K562 (cell line): ENCODE measurements at regions not wholly inside any gene's neighbourhood (a gene's known extent, or its start where the extent isn't known, plus 50 kb on each side); places are given as distances from the start of the nearest gene placed in this dataset.

Experiments used
- ATAC-seq: fragments of 200-7000 bp; cut with Tn5 transposase; 3 replicates; pipeline ENCODE4 v1.9.1; 2020; ENCODE audit warnings: moderate library complexity
- BruUV-seq: library from RNA; stranded (reverse); fragments of 400-500 nt; replicated peaks from 2 replicates; lab custom pipeline; 2021; lab: Mats Ljungman, UMichigan
- CTCF ChIA-PET: fragments of 300-600 bp; formaldehyde crosslinking; extraction: SDS; loops from one replicate; lab custom pipeline; 2021; ENCODE audit warnings: low intra/inter-chr PET ratio; lab: Yijun Ruan, JAX
- POLR2A ChIA-PET: fragments of 300-600, 350-650 bp; sonication (Branson Sonifier 250); formaldehyde crosslinking; extraction: SDS; loops from one replicate; lab custom pipeline; 2021; ENCODE audit warnings: antibody characterized with exemption, inconsistent platforms; lab: Yijun Ruan, JAX
- DNase-seq, 4 experiments: peaks; one replicate each; pipeline versions ENCODE4 v3.0.0 to v3.0.0-alpha.2; 2011 to 2018; ENCODE audit warnings: low spot score in 3 of 4, mixed read lengths in 3 of 4; ENCODE audit errors: extremely low read depth in 1 of 4
- FAIRE-seq: peaks from 2 replicates; lab custom pipeline; 2011; peaks lifted over from hg19 to GRCh38; lab: Jason Lieb, UNC
- H2AFZ ChIP-seq: 2 replicates; pipeline ENCODE4 v1.6.0; 2011; ENCODE audit warnings: low read depth, low read length, control low read depth, inconsistent platforms
- H3K27ac ChIP-seq: fragments of 200-600 bp; 3 replicates; pipeline ENCODE4 v1.8.0; 2011; ENCODE audit warnings: low read depth, mild to moderate bottlenecking, control low read depth, inconsistent platforms, low read length, moderate library complexity, mixed read lengths; ENCODE audit errors: extremely low read depth
- H3K27me3 ChIP-seq, 2 experiments: fragments of 300-600 bp in 1 of 2; 2 replicates in 1 of 2; 3 replicates in 1 of 2; pipeline versions ENCODE4 v1.6.0 to v1.8.0; 2011; ENCODE audit warnings: inconsistent platforms in 2 of 2, low read length in 2 of 2, mild to moderate bottlenecking in 1 of 2, mixed read lengths in 1 of 2, moderate library complexity in 1 of 2; ENCODE audit not compliant: control insufficient read depth in 2 of 2, insufficient read depth in 2 of 2
- H3K36me3 ChIP-seq: fragments of 300-600 bp; 3 replicates; pipeline ENCODE4 v1.8.0; 2011; ENCODE audit warnings: mild to moderate bottlenecking, low read length, inconsistent platforms; ENCODE audit not compliant: control insufficient read depth, insufficient read depth
- H3K4me1 ChIP-seq, 2 experiments: fragments of 200-600 bp in 1 of 2; replicated peaks in 1 of 2; 2 replicates in 1 of 2; 3 replicates in 1 of 2; pipeline versions ENCODE4 v1.5.1 to v1.8.0; 2011; ENCODE audit warnings: inconsistent platforms in 2 of 2, low read length in 2 of 2, mild to moderate bottlenecking in 1 of 2, mixed read lengths in 1 of 2, moderate library complexity in 1 of 2; ENCODE audit not compliant: control insufficient read depth in 2 of 2, insufficient read depth in 2 of 2
- H3K4me2 ChIP-seq: 2 replicates; pipeline ENCODE4 v1.6.1; 2011; ENCODE audit warnings: low read length, control low read depth, inconsistent platforms, mixed read lengths; ENCODE audit not compliant: insufficient read depth
- H3K4me3 ChIP-seq: fragments of 200-600 bp; sonication (generic), shearing (Covaris generic); 2 replicates; pipeline ENCODE4 v1.5.1; 2016; ENCODE audit warnings: control low read depth, inconsistent platforms
- H3K79me2 ChIP-seq: fragments of 200-600 bp; 3 replicates; pipeline ENCODE4 v1.8.0; 2011; ENCODE audit warnings: low read length, inconsistent platforms; ENCODE audit not compliant: control insufficient read depth, insufficient read depth
- H3K9ac ChIP-seq, 2 experiments: 2 replicates each; pipeline versions ENCODE4 v1.6.0 to v1.6.1; 2011; ENCODE audit warnings: low read depth in 2 of 2, low read length in 2 of 2, control low read depth in 1 of 2, inconsistent platforms in 1 of 2, mild to moderate bottlenecking in 1 of 2, mixed read lengths in 1 of 2; ENCODE audit not compliant: insufficient read depth in 1 of 2
- H3K9me1 ChIP-seq: one replicate; pipeline ENCODE4 v1.6.0; 2011; ENCODE audit warnings: inconsistent platforms, mild to moderate bottlenecking, low read length, moderate library complexity; ENCODE audit not compliant: control insufficient read depth, insufficient read depth
- H3K9me3 ChIP-seq: replicated peaks from 2 replicates; pipeline ENCODE4 v1.5.1; 2011; ENCODE audit warnings: low read depth, low read length, inconsistent platforms; ENCODE audit not compliant: control insufficient read depth, insufficient read depth
- H4K20me1 ChIP-seq: replicated peaks from 2 replicates; pipeline ENCODE4 v1.6.1; 2011; ENCODE audit warnings: low read length, inconsistent platforms, mixed read lengths; ENCODE audit not compliant: control insufficient read depth, insufficient read depth
- GATAD2B ChIP-seq: fragments of 450-650 bp; IDR thresholded peaks from 2 replicates; pipeline ENCODE4 v1.6.1; 2017; ENCODE audit warnings: mild to moderate bottlenecking, borderline replicate concordance
- HLTF ChIP-seq: fragments of 450-650 bp; IDR thresholded peaks from 2 replicates; pipeline ENCODE4 v1.6.1; 2016
- POLR2B ChIP-seq: fragments of 450-650 bp; IDR thresholded peaks from 2 replicates; pipeline ENCODE4 v1.6.1; 2018; ENCODE audit warnings: low read depth; ENCODE audit not compliant: partially characterized antibody
- RBBP5 ChIP-seq: fragments of 200-600 bp; sonication (generic); IDR thresholded peaks from 2 replicates; pipeline ENCODE4 v1.6.1; 2012; ENCODE audit warnings: borderline replicate concordance, mild to moderate bottlenecking, low read length, control low read depth, inconsistent platforms; ENCODE audit not compliant: insufficient read depth, poor library complexity, severe bottlenecking
- RCOR1 ChIP-seq, 2 experiments: IDR thresholded peaks; 2 replicates each; pipeline ENCODE4 v1.6.1; 2012; ENCODE audit warnings: low read depth in 2 of 2, low read length in 2 of 2, borderline replicate concordance in 1 of 2, improper control_type of control experiment in 1 of 2
- SAP30 ChIP-seq: fragments of 200-600 bp; sonication (generic); IDR thresholded peaks from 2 replicates; pipeline ENCODE4 v1.6.1; 2012; ENCODE audit warnings: borderline replicate concordance, low read depth, mild to moderate bottlenecking, moderate library complexity, low read length, control low read depth, inconsistent platforms; ENCODE audit not compliant: insufficient read depth, poor library complexity, severe bottlenecking
- TAF15 ChIP-seq: fragments of 200-400 bp; formaldehyde crosslinking; IDR thresholded peaks from 2 replicates; pipeline ENCODE4 v1.6.1; 2017; ENCODE audit warnings: mild to moderate bottlenecking, low read depth, low read length, moderate library complexity
- ZKSCAN3 ChIP-seq: fragments of 250-450 bp; sonication (Bioruptor Pico); IDR thresholded peaks from 2 replicates; pipeline ENCODE4 v1.4.0; 2020
- ZKSCAN8 ChIP-seq: fragments of 200-800 bp; sonication (Bioruptor generic); IDR thresholded peaks from 2 replicates; pipeline ENCODE4 v1.6.1; 2016; ENCODE audit warnings: missing genetic modification characterization, missing compliant biosample characterization
- ZNF324 ChIP-seq: fragments of 250-450 bp; sonication (Bioruptor Pico); IDR thresholded peaks from 2 replicates; pipeline ENCODE4 v1.4.0; 2020; ENCODE audit warnings: mild to moderate bottlenecking
- ZNF436 ChIP-seq: fragments of 250-450, 450-650 bp; sonication (Bioruptor Pico); formaldehyde crosslinking; IDR thresholded peaks from 2 replicates; pipeline ENCODE4 v1.7.0; 2020; ENCODE audit warnings: mild to moderate bottlenecking
- ZNF75A ChIP-seq: fragments of 450-650 bp; formaldehyde crosslinking; IDR thresholded peaks from 2 replicates; pipeline ENCODE4 v1.4.0; 2020; ENCODE audit warnings: mild to moderate bottlenecking
- ZNF77 ChIP-seq: fragments of 250-450 bp; sonication (Bioruptor Pico); IDR thresholded peaks from 2 replicates; pipeline ENCODE4 v1.5.0; 2020
- ZSCAN32 ChIP-seq: fragments of 450-650 bp; formaldehyde crosslinking; IDR thresholded peaks from 2 replicates; pipeline ENCODE4 v1.4.0; 2020; ENCODE audit warnings: mild to moderate bottlenecking, moderate library complexity
- WGBS: fragments of 100-300 bp; shearing (Covaris generic); methylation state at CpG from one replicate; pipeline ENCODE4 v1.1.6; 2016; ENCODE audit warnings: low coverage, mixed read lengths; ENCODE audit not compliant: insufficient coverage; ENCODE audit errors: missing lambda C conversion rate; 5-methylcytosine and 5-hydroxymethylcytosine counted together
- in situ Hi-C: fragments of 300-500 bp; cut with MboI; formaldehyde crosslinking; loops from 4 replicates; pipeline ENCODE4 v1.15.0; 2018; ENCODE audit warnings: inconsistent platforms, mixed read lengths
- intact Hi-C: fragments of 100-400 bp; cut with micrococcal nuclease; formaldehyde crosslinking; loops from 2 replicates; pipeline ENCODE4 v1.14.2; 2022
- TF ChIP-seq, protein P1 (sequence below): fragments of 450-650 bp; IDR thresholded peaks from 2 replicates; pipeline ENCODE4 v1.6.1; 2016; ENCODE audit warnings: borderline replicate concordance
- TF ChIP-seq, protein P2 (sequence below): fragments of 250-450 bp; sonication (Bioruptor Pico); IDR thresholded peaks from 2 replicates; pipeline ENCODE4 v1.8.0; 2021; ENCODE audit warnings: mild to moderate bottlenecking, moderate library complexity

DNA sequence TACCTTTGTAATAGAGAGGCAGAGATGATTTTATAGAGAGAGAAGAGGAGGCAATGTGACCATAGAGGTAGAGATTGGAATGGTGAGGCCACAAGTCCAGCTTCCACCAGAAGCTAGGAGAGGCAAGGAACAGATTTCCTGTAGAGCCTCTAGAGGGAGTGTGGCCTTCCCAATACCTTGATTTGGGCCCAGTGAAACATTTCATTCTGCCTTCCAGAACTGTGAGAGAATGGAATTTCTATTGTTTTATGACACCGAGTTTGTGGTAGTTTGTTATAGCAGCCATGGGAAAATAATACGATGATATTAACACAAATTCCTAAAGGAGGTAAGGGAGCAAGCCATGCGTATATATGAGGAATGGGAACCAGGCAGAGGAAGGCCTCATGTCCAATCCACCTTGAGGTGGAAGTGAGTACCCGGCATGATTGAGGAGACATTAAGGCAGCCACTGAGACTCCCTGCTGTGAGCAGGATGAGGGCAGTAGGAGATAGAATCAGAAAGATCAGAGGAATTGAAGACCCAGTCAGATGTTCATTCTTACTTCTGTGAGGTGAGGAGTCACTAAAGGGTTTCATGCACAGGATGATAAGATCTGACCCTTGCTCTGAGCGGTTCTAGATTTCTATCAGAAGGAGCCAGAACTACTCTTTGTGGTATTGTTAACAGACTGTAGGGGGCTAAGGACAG, 636.3 kb upstream of the IMPG1 start:
- no peaks in the 10 kb centered on the region; the same call in 1 of the 2 replicates for H3K9me3 ChIP-seq
- H3K4me3 ChIP-seq, result no peak overlapping the region
- no peaks in the 10 kb centered on the region for H3K4me1 ChIP-seq
- WGBS, result 0% methylated on average over 3 of the region's 5 CpGs
- intact Hi-C loops, result no loop called here
- no peaks in the 10 kb centered on the region for H4K20me1 ChIP-seq
- H3K4me2 ChIP-seq, result no peak overlapping the region
- ChIA-PET POLR2A (no interaction called here), CTCF (no interaction called here)
- no peaks in the 10 kb centered on the region for H3K9me1 ChIP-seq
- TF ChIP-seq ZSCAN32 (CRISPR knock-in tag), result no peak
- no peak for TF ChIP-seq ZNF75A (CRISPR knock-in tag)
- TF ChIP-seq POLR2B, result no peak
- TF ChIP-seq SAP30, result no peak
- TF ChIP-seq ZNF436 (CRISPR knock-in tag), result no peak
- TF ChIP-seq GATAD2B, result no peak
- TF ChIP-seq ZKSCAN8, result no peak
- TF ChIP-seq TAF15, result no peak
- TF ChIP-seq, protein P1, sequence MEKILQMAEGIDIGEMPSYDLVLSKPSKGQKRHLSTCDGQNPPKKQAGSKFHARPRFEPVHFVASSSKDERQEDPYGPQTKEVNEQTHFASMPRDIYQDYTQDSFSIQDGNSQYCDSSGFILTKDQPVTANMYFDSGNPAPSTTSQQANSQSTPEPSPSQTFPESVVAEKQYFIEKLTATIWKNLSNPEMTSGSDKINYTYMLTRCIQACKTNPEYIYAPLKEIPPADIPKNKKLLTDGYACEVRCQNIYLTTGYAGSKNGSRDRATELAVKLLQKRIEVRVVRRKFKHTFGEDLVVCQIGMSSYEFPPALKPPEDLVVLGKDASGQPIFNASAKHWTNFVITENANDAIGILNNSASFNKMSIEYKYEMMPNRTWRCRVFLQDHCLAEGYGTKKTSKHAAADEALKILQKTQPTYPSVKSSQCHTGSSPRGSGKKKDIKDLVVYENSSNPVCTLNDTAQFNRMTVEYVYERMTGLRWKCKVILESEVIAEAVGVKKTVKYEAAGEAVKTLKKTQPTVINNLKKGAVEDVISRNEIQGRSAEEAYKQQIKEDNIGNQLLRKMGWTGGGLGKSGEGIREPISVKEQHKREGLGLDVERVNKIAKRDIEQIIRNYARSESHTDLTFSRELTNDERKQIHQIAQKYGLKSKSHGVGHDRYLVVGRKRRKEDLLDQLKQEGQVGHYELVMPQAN, result no peak
- TF ChIP-seq HLTF, result no peak
- TF ChIP-seq ZNF77 (CRISPR knock-in tag), result no peak
- no peak for TF ChIP-seq RCOR1 (IDR thresholded peaks at IDR 0.05; ENCODE audit: borderline replicate concordance in 1 of 2, low read depth in 2 of 2, low read length in 2 of 2)
- TF ChIP-seq, protein P2, sequence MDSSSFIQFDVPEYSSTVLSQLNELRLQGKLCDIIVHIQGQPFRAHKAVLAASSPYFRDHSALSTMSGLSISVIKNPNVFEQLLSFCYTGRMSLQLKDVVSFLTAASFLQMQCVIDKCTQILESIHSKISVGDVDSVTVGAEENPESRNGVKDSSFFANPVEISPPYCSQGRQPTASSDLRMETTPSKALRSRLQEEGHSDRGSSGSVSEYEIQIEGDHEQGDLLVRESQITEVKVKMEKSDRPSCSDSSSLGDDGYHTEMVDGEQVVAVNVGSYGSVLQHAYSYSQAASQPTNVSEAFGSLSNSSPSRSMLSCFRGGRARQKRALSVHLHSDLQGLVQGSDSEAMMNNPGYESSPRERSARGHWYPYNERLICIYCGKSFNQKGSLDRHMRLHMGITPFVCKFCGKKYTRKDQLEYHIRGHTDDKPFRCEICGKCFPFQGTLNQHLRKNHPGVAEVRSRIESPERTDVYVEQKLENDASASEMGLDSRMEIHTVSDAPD (CRISPR knock-in tag), result no peak
- no peak for TF ChIP-seq ZKSCAN3 (CRISPR knock-in tag)
- no peak for TF ChIP-seq ZNF324 (CRISPR knock-in tag)
- no peak for TF ChIP-seq RBBP5
- H3K27me3 ChIP-seq, result no peaks in the 10 kb centered on the region
- DNase-seq (no peak), FAIRE-seq (no peak), ATAC-seq (no peak)
- H2AFZ ChIP-seq, result no peak overlapping the region
- no peak overlapping the region for H3K9ac ChIP-seq
- no peaks in the 10 kb centered on the region for H3K36me3 ChIP-seq
- BruUV-seq, result no TSS peak
- no peak overlapping the region for H3K27ac ChIP-seq
- in situ Hi-C loops, result no loop called here
- H3K79me2 ChIP-seq, result no peaks in the 10 kb centered on the region
